HG03432 (cell line): ENCODE measurements at regions not wholly inside any gene's neighbourhood (a gene's known extent, or its start where the extent isn't known, plus 50 kb on each side); places are given as distances from the start of the nearest gene placed in this dataset.

Experiments
- ATAC-seq: cut with Tn5 transposase; IDR thresholded peaks from one replicate; pipeline ENCODE4 v1.9.1; 2021; ENCODE audit warnings: mild to moderate bottlenecking, moderate library complexity; ENCODE audit not compliant: unreplicated experiment

DNA sequence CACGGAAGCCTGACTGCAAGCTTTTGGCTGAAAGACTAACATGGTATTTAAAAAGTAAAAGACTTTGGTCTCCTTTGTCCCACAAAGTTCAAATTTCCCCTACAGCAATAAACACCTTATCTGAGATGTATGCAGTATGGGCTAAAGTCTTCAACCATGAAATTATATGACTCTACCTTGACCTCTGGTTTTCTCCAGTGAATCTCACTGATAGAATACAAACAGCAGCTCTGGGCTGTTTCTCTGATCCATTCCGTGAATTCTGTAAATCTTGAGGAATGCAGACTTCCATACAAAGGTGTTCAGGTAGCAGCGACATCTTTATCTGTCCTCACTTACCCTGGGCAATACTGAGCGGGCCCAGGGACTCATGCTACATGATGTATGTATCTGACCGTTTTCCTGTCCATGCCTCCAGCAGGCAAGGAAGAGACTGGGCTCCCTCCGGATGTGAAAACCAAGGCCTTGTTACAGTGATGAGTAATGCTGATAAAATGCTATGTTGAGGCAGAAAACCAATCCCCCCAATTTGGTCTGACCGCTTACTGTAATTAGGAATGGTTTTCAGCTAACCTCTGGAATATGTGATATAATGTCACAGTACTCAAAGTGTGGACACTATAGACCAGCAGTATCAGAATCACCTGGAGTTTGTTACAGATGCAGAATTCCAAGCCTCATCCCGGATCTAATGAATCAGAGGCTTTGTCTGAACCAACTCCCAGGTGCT lies 589.8 kb downstream of the HS3ST4 start:
- ATAC-seq, result no peak

DNA sequence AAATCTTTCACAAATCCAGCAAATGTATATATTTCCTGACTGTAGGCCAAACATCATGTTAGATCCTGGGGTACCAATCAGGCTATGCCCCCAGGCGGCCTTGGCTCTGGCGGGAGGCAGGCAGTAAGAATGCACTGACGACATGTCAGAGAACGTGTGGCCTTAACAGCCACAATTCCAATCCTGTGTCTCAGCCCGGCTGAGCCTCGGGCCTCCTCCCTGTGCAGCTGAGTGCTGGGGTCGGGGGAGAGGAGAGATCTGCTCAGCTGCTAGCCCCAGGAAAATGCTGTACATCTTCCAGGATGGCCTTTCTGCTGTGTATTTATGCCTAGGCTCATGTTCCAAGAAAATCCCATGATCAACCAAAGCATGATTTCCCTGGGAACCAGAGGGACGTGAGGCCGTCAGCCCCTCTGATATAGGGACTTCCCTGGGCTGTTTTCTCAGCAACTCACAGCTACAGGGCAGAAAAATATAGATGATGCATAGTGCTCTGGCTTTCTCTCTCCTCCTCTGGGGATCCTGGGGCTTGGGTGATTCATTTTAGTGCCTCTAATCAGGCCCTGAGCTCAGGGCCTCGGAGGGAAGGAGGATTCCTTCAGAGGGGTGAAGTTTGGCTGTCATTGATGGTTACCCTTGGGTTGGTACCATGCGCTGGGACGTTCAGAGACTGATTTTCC lies 604.0 kb downstream of the HS3ST4 start:
- no peak for ATAC-seq

DNA sequence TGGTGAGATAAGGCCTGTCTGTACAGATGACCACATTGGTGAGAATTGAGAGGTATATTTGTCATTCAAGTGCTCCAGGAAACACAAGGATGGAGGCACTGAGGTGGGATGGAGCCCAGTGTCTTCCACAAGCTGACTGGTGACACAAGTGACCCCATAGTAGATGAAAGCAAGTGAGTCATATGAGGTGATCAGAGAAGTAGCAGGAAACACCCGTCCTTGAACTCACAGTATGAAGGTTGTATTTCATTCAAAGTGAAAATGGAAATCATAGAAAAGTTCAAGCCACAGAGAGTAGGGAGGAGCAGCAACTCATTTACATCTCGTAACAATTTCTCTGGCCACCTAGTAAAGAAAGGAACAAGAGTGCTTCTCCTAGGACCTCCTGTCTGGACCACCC lies 609.8 kb downstream of the HS3ST4 start:
- ATAC-seq, result no peak

DNA sequence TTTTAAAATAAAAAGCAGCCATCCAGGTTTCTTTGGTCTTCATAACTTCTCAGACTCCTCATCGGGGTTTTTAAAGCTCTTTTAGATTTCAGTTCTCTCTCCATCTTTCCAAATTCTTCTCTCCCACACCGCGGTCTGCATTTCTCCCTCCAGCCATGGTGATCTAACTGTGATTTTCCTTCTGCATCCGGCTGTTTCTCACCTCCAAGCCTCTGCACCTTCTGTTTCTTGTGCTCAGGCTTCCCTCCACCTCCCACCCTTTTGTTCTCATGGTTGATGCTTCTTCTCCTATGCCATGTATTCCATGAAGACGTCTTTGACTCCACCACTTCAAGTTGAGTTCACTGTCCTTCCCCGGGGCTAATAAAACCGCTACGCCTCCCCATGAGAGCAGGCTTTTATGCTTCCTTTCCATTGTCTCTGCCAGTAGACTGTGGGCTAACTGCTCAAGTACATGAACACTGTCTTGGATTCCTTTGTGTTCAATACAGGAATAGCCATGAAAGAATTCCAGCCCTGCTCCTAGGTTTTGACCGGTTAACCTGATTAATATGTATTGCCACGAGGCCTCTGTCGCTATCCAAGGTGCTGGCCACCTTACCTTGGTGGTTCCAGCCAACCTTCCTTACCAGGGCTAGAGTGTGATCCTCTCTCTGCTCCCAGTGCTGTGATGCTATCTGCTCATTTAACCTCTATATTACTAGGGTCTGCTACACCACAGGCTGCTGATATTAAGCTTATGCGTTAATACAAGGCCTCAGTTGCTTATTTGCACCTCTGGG lies 625.1 kb downstream of the HS3ST4 start:
- ATAC-seq, result no peak

DNA sequence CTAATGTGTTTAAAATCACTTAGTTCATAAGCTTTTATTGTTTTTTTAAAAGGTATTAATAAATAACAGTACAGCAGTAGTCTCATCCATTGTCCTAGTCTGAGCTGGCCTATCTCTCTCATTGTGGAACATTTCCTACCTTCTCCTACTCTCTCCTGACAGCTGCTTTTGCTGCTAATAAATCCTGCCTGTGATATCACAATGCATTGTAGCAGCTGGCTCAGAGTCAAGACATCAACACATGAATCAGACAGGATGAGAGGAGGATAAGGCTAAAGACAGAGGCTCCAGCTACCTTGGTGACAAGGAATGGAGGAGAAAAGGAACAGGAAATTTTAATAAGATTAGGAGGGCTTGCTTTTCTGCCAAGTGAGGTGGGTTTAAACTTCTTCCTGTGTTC lies 626.1 kb downstream of the HS3ST4 start:
- ATAC-seq, result no peak

DNA sequence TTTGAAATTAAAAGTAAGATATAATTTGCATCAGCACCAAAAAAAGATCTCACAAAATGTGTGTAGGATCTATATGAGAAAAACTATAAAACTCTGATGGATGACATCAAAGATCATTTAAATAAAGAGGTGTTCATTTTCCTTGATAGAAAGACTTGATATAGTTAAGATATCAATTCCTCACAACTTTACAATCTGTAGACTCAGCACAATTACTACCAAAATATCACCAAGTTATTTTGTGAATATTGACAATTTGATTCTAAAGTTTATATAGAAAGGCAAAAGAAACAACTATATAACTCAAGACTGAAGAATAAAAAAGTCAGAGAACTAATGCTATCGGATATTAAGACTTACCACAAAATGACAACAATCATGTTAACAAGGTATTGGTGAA lies 638.9 kb downstream of the HS3ST4 start:
- no peak for ATAC-seq

DNA sequence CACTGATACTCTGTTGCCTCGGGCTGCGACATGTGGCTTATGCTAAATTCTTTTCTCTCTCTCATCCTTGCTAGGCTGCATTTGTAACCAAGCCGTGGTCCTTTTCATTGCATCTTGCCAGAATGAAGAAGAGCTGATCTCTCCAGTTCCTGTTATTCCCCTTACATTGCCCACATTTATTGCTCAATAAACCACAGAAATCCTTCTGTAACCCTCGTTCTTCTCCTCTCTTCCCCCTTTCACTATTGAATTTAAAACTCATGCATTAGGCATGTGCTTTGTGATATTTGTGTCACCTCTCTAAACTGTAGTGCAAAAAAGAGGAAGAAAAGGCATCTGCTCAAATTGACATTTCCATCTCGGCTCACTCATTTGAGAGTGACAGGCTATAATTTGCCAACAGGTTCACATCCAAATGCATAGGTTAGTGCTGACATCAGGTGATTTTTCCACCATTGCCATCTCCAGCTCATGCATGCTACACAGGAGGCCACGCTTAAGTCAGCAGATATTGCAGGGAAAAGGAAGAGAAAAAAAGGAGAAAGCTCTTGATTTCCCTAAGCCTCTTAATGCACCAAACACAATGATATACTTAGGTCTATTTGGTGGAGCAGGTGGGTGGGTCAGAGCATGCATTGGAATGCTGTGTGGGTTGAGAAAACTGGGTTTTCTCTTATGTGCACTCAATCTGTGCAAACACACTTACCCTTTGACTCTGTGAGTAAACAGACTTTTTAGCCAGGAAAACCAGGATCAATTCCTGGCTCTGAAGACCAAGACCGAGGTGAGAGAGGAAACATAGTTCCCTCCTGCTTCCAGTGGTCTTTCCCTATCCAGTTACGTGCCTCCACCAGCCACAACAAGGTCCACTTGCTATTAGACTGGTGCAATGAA lies 642.7 kb downstream of the HS3ST4 start:
- no peak for ATAC-seq

DNA sequence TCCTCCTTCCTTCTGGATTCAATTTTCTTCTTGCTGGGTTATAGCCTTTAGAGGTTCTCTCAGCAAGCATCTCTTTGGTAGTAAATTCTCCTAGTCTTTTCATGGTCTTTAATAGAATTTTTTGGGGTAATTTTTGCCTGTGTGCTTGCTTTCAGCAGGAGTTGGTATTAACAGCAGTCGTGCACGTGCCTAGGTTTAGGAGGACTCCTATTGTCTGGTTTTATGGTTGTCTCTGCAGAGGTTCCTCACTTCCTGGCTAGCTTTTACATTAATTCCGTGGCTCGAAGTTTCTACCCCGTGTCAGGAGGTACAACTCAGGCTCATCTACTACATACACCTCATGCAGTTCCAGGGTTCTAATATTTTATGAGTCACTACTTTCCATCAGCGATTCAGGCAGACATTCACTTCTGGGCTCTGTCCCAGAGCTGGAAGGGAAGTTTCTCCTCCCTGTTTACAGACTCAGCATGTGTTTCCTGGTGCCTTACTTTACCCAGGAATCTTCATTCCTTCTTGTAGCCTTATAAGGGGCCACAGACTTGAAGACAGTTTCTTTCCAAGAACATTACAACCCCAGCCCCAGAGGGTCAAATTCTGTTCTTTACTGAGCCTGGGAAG lies 643.6 kb downstream of the HS3ST4 start:
- ATAC-seq, result no peak

DNA sequence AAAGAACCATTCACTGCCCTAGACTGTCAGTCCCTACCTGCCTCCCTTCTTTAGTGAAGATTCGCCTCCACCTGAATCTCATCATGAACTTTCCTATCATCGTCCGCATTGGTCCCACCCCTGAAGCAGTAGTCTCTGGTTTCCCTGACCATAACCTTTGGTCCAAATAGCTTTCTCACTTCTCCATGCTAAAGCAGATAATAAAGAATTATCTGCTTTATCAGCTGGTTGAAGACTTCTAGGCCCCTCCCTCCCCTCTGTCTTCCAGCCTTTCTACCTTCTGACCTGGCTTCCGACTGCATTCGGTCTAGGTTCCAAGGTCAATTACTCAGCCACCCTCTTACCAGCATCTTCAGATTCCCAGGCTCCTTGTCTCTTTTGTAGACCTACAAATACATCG lies 650.9 kb downstream of the HS3ST4 start:
- ATAC-seq, result no peak

DNA sequence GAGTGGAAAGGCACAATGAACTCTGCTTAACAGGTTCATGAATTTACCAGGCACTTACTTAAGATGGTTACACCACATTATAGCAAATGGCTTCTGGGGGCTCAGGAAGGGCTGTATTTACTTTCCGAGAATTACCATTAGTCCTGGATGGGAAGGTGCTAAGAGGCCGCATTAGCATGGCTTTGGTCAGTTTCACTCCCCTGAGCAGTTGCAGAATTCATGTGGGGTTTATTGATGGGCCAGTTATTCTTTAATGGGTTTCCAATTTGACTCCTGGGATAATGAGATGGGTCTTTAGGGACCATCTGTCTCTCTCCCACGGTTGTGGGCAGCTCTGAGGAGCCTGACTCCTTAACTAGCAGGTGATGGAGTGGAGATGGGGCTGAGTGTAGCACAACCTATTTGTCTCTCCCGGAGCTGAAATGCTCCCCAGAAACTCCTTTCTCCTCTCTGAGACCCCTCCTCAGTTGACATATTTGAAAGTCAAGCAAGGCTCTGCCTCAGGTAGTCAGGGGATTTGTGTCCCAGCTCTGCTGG lies 652.5 kb downstream of the HS3ST4 start:
- no peak for ATAC-seq

DNA sequence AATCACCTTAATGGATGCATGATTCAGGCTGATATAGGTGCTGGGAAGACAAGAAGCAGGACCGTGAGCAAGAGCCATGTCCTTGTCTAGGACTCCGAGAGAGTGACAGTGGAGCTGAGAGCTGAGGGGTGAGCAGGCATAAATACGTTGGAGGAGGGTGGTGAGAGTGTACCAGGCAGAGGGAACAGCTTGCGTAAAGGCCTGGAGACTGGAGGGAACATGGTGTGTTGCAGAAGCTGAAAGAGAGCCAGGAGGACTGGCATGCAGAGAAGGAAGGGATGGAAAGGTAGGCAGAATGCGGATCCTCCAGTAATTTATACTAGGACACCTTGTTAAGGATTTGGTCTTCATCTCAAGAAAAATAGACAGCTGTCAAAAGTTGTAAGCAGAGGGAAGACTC lies 653.2 kb downstream of the HS3ST4 start:
- ATAC-seq, result no peak

DNA sequence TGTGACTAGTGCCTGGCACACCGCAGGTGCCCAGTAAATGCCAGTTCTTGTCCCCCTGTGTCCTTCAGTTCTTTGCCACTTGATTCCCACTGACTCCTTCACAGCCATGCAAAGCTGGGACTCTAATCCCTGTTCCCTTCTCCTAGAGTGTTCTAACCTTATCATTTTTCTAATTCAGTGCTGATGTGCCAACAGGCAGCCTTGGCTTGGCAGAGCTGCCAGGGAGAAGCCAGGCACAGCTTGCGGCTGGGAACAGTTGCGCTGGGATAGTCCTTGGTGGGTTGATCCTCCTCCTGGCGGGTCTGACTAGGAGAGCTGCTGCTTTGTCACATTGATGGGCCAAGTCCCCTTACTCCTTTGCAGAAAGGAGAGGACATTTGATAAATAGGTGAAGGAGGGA lies 654.2 kb downstream of the HS3ST4 start:
- ATAC-seq, result no peak

DNA sequence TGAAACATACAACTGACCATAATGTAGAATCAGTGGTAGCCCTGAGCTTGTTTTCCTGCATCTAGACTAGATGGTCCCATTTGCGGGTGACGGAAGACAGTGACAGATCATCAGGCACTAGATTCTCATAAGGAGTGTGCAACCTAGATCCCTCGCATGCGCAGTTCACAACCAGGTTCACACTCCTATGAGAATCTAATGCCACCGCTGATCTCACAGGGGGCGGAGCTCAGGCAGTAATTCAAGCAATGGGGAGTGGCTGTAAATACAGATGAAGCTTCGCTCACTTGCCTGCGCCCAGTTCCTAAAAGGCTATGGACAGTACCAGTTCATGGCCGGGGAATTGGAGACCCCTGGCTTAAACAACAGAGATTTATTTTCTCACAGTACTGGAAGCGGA lies 656.3 kb downstream of the HS3ST4 start:
- no peak for ATAC-seq

DNA sequence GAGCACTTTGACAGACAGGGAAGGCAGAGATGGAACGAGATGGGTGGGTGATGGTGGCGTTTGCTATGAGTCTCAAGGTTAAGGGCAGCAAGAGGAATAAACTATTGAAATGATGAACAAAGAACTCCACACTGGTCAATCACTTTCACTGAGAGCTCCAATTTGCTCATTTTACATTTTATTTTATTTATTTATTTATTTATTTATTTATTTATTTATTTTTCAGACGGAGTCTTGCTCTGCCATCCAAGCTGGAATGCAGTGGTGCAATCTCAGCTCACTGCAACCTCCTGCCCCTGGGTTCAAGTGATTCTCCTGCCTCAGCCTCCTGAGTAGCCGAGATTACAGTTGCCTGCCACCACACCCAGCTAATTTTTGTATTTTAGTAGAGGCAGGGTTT lies 669.1 kb downstream of the HS3ST4 start:
- ATAC-seq, result no peak

DNA sequence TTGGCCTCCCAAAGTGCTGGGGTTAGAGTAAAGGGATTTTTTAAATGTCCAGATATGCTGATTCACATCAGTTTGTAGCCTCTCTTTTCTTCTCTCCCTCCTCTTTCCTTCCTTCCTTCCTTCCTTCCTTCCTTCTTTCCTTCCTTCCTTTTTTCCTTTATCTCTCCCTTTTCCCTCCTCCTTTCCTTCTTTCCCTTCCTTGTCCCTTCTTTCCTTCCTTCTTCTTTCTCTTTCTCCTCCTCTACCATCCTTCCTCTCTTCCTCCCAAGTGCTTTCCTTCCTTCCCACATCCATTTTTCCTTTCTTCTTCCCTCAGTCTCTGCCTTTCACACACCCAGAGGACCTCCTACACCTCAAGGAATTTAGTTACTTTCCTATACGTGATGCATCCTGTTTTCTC lies 671.8 kb downstream of the HS3ST4 start:
- ATAC-seq, result no peak

DNA sequence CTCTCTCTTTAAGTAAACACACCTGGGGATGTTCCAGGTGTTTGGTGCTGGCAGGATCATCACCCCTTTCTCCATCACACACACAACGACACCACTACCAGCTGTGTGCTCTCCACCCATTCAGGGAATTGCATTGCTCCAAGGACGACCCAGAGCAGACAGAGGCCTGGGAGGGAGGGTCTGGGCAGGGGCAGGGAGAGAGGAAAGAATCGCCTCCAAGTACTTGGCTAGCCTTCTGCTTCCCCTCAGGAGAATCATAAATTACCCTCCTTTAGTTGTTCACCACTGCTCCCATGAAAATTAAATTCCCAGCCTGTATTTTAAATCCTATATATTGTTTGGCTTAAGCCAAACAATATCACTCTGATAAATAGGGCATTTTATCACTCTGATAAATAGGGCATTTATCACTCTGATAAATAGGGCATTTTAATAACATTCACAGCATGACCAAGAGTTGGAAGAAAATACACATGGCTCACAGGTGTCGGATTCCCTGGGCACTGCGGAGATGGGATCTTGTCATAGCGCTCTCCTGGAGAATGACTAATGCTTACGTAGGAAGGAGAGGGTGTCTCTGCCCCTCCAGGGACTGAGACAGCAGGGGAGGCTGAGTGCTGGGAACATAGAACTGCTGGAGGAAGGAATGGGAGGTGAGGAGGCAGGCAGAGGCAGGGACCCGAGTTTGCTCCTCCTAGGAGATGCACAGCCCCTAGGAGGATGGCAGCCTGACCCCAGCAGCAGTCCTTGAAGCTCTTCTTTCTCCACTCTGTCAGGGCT lies 673.6 kb downstream of the HS3ST4 start:
- no peak for ATAC-seq

DNA sequence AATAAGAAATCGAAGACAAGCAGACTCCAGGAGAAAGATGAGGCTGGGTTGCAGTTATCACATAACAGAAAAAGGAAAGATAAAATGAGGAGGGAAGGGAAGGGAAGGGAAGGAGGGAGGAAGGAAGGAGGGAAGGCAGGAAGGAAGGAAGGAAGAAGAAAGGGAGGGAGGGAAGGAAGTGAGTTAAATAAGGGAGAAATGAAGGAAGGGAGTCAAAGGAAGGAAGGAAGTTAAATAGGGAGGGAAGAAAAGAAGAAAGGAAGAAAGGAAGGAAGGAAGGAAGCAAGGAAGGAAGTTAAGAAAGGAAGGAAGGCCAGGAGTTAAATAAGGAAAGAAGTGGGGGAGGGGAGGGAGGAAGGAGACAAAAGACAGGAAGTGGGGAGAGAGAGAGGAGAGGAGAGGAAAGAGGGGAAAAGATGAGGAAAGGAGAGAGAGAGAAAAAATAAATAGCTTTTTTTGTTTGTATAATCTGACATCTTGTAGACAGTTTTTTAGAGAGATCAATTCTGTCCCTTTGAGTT lies 679.6 kb downstream of the HS3ST4 start:
- ATAC-seq, result no peak

DNA sequence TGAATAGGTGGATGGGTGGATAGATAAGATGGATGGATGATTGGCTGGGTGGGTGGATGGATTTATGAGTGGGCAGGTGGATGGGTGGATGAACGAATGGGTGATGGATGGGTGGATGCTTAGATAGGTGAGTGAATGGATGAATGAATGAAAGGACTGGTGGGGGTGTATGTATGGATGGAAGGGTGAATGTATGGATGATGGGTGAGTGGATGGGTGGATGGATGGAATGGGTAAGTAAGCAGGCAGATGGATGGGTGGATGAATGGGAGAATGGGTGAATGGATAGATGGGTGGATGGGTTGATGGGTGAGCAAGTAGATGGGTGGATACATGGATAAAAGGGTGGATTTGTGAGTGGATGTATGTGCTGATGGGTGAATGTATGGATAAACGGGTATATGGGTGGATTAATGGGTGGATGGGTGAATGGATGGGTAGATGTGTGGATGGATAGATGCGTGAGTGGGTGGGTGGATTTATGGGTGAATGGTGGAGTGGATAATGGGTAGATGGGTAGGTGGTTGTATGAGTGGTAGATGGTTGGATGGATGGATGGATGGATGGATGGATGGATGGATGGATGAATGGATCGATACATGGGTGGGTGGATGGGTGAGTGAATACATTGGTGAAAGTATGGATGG lies 682.6 kb downstream of the HS3ST4 start:
- ATAC-seq, result no peak

DNA sequence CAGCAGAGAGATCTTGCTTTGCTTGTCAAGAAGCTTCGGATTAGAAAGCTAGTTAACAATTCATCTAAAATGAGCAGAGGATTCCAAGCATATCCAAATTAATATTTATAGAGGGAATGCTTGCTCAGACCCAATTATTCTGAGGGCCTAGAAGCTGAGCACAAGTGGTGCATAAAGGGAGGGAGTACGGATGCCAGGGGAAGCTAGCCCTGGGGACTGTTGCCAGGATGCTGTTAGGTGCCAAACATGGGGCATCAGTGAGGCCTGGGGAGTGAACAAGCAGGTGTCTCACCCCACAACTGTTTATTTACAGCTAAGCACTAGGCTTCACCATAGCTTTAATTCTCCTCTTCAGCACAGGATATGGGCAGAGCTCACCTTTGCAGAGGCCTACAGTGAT lies 684.1 kb upstream of the C16orf82 start:
- ATAC-seq, result no peak
